Stimulated activated CD4-positive, alpha-beta T cell treated with anti-CD3 and anti-CD28 coated beads, TNF-alpha, amount 100 ng/mL, for 48 hours (primary cell): ENCODE measurements at regions not wholly inside any gene's neighbourhood (a gene's known extent, or its start where the extent isn't known, plus 50 kb on each side); places are given as distances from the start of the nearest gene placed in this dataset.

ENCODE experiments used
- DNase-seq, 3 donors: peaks; one replicate each; pipeline ENCODE4 v3.0.0-alpha.2; 2020; ENCODE audit warnings: low read depth in 3 of 3

DNA sequence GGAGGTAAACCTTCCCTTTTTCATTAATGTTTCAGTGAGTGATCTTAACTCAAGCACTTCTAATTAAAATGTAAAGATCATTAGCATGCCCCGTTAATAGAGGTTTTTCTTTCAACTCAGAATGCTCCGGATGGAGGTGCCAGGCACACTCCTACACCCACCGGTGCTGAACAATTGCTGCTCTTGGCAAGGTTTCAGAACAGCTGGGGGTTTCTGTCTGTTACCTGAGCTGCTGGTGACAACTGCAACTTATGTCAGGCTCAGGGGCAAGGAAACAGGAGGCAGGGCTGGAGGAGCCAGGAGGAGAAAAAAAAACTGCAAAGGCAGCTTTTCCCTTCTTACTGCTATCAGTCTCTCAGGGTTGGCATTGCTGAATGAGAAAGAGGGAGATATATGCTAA, 250.1 kb downstream of the DIPK2A start:
- no peak for DNase-seq

DNA sequence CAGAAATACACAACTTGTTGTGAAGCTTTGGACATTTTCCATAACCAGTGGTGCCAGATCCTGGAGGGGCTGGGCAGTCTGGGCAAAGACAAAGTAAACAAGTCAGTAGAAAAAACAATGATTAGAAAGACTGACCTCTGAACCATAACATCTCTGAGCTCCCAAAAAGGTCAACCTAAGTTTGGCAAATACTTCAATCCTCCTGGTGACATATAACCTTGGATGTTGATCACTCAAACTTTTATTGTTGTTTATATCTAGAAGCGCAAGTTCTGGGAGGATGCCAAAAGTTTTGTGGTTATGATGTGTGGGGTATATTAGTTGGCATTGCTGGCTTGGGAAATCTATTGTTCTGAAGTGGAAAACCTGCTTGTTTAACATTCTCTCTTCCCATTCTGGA, 257.7 kb downstream of the DIPK2A start:
- DNase-seq: no peak

DNA sequence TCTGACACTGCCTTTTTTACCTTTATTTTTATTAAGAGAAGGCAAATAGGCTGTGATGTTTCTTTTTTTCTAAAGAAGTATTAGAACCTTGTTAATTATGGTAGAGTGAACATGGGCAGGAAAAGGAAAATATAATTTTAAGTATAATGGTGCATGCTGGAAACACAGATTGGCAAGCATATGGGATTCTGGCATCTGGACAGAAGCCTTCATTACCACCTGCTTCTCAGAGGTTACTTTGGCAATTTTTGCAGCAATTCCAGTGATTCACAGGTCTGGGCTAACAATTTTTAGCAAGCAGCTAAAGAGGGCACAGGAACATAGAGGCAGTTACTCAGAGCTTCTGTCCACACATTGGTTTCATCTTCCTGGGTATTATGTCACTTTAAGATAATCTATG, 258.3 kb downstream of the DIPK2A start:
- DNase-seq: no peak

DNA sequence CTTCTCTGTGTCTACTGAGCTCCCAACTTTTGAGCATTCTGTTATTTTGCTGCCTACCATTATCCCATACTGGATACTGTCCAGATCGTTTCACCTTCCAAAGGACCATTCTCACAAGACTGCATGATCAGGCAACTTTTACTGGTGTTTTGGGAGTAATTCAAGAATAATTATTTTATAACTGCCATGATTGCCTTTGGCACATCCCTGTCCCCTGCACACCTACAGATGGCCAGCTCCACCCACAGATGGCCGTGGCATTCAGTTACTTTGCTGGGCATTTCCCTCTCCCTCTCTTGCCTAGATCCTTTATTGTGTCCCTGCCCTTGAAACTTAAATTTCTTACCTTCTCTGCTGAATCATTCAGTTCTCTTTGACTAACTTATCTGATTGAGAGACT, 263.9 kb downstream of the DIPK2A start:
- DNase-seq: no peak

DNA sequence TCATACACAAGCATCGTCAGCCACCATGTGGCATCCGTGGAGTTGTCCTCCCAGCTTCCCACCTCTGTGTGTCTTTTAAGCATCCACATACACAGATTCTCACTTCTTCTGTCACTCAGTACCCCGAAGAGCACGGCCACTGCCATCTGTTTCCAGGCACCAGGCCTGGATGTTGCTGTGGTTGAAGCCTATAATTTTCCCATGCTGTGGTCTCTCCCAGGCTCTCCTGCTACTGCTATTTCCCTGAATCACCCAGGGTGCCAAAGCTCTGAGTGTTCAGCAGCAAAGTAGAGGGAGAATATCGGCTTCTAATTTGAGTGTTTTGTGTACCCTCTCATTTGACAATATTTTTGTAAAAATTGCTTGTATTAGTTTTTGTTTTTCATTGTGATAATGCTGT, 265.7 kb downstream of the DIPK2A start:
- DNase-seq: no peak

DNA sequence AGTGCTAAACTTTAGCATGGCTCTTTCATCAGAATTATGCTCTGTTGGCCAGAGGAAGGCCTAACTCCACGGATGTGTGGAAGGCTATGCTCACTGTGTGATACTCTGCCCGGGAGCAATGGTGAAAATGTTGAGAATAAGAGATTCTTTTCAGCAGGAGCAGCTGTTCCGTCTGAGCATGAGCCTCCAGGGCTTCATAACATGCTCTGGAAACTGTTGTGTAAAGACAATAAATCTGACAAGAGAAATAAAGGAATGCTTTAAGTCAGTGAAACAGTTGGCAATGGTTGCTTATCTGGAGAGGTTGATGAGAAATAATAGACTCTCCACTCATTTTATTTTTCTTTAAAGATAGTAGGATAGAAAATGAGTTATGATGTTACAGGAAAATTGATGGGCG, 269.8 kb downstream of the DIPK2A start:
- DNase-seq: no peak

DNA sequence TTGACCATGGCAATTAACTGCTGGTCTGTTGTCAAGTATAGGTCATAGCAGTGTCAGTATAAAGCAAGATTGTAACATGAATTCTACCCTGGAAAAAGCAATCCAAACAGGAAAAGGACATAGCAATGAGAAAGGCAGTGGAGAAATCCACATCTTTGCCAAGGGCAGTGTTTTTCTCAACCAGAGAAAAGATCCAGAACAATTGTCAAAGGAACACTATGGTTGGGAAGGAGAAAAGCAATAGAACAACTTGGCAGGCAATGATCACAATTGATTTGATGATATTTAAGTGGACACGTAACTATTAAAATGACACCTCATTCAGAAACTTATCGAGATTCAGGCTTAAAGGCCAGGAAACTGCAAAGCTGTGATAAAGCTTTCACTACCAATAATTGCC, 271.1 kb downstream of the DIPK2A start:
- DNase-seq: no peak

DNA sequence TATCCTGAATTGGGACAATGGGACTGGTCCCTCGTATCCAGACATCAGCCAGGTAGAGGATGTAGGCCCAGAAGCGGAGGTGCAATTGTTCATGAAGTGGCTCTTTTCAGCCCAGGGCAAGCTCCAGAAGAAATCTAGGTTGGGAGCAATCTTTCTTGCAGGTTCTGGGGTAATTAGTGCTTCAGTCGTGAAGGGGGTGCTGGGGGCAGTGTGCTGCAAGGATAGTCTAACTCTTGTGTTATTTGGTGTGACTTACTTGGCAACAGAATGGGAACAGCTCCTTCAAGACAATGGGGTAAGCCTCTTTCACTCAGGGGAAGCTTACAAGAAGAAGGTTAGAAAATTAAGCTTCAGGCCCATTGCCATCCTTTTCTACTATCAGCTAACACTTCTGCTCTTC, 273.0 kb downstream of the DIPK2A start:
- DNase-seq: no peak

DNA sequence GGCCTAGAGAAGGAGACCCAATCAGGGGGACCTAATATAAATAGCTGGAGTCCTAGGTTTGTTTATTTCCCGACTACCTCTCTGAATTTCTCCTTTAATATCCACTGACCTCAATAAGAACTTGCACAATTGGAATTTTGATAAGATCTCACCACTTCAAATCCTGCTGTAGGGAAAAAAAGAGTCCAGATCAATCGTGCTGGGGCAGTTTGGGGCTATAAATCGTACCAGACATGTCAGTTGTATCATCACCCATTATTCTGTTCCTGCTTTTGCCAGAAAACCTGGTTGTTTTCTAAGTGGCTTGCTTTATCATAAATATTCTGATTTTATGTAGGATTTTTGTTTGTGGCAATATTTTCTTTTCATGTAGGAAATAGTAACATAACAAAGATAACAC, 281.3 kb downstream of the DIPK2A start:
- no peak for DNase-seq

DNA sequence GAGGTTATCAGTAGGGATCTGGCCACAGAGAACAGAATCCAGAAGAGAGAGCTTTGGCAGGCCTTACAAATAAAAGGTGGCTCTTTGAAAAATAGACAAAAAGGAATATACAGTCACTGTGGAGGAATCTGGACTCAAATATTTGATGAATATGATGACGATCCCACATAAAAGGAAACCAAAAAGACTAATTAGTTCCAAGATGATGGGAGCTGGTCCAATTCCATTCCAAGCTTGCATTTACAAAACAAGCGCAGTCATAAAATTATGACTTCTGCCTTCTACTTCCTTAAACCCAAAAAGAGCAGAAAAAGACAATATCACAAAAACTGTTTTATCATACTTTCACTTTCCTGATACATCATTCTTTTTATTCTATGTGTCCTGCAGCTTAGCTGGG, 285.8 kb downstream of the DIPK2A start:
- DNase-seq: no peak

DNA sequence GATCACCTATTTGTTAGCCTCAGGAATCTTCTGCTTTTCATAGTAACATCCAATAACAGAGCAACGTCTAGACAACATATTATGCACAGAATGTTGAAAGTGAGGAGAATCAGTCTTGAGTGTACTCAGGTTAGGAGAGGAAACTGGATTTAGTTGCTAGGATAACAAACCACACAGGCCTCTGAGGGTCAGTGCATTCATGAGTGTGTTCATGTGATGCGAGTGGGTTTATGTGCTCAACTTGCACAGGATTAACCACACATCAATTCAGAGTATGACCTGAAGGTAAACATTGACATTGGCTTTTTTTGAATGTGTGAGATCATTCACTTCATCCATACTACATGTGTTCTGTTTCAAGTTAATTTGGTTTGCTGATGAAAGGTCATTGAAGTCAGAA, 287.6 kb downstream of the DIPK2A start:
- DNase-seq: no peak

DNA sequence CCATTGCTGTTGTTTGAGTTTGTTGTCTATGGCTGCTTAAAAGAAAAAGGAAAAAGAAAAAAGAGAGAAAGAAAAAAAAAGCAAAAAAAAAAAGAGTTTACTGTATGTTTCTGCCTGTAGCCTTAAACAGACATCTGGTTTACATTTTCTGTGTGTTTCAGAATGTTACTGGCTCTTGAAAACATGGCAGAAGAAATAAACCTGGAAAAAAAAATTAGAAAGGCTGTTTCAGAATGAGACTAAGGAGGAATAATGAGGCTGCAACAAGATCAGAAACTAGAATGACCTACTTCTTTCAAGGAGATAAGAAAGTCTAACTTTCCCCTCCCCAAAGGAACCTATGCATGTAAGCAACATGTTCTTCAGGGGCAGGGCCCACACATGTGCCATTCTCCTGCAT, 292.1 kb downstream of the DIPK2A start:
- no peak for DNase-seq

DNA sequence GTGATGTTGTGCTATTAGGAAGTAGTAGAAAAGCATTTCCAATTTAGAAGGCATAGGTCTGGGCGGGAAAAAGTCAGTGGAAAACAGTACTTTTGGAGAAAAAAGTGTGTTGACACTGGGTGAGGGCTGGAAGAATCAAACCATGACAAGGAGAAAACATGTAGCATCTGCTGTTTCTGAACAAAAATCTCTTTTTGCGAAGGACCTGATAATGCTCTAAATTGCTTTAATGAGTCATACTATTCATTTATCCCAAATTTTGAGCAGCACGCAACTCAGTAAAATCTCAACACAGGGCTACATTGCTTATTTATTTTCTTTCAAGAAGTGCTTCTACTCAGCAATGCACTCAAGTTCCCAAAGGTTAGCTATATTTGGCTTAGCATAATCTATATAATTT, 292.7 kb downstream of the DIPK2A start:
- no peak for DNase-seq

DNA sequence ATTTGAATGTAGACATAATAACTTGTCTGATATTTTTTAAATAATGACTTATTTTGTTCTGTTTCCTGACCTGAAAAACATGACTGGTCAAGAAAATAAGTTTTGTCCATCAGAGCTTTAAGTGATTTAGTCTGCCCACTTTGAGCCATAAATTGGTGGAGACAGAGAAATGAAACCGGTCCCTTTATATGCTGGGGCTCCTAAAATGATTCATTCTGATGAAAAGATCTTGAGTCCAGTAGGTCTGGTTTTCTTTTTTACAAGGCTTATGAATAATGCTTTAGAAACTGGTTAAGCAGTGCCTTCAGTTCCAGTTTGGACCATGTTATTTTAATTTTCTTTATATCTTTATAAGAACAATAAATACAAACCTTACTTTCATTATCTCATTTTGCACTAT, 293.2 kb downstream of the DIPK2A start:
- no peak for DNase-seq

DNA sequence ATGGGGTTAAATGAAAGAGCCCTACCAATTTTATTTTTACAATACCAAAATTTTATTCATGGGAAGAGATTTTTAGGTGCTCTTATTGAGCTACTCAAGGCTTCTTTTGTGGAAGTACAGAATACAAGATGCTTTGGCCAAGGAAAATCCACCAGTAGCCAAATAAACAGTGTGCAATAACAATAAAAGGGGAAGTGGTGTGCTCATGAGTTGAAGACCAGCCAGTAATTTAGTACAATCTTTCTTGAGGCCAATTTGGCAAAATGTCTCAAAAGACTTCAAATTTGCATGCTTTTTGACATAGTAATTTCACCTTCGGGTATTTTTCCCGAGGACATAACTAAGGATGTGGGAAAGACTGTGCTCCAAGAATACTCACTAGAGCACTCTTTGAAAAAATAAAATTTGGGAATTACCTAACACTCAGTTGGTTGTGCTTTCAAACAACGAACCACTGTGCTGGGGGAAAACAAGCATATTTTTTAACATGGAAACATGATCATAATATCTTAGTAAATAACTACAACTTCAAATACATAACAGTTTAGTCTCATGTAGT, 294.0 kb downstream of the DIPK2A start:
- DNase-seq: no peak

DNA sequence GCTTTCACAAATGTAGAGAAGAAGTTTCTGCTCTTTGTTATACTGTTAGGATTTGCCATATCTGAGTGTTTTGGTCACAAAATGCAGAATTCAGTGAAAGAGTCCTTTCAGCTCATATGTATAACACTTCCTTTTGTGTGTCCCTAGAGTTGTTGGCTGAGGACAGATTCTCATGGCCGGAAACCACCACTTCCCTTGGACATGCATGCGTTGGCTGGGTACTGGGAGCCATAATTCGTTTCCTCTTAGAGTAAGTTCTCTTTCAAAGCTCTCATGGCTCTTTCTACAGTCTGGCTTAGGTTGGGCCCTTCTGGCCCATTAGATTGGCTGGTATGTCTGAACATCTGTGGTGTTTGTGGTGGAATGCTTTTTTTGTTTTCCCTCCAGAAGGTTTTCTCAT, 298.5 kb downstream of the DIPK2A start:
- DNase-seq: no peak

DNA sequence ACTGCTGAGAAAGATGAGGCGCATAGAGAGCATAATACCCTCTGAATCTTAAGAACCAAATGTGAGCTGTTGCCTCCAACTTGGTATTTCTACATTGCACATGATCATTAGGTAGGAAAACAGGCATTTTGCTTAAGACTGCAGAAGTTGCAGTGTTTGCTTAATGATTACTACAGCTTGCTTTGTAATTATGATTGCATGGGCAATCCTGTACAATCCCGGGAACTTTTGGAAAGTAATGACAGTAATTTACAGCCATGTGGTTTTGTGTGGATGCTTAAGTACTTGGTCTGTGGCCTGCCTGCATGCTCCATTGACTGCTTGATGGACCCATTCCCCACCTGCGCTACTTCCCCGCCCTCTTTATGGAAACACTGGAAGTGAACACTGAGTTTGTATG, 301.1 kb downstream of the DIPK2A start:
- no peak for DNase-seq

DNA sequence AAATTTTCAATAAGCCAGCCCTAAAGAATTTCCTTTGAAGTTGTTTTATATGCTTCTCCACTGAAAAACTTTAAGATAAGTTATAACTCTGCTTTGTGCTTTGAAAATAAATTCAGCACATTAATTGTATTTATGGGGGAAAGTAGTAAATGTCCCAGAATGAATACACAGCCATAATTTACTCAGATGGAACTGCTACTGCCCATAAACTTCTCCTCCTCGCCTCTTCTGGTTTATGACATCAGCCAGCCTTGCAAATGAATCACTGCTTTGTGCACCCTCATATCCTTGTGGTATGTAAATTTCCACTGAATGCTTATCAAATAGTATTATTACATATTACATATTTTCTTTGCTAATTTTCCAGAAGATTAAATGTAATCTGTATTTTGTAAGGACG, 302.0 kb downstream of the DIPK2A start:
- DNase-seq: no peak

DNA sequence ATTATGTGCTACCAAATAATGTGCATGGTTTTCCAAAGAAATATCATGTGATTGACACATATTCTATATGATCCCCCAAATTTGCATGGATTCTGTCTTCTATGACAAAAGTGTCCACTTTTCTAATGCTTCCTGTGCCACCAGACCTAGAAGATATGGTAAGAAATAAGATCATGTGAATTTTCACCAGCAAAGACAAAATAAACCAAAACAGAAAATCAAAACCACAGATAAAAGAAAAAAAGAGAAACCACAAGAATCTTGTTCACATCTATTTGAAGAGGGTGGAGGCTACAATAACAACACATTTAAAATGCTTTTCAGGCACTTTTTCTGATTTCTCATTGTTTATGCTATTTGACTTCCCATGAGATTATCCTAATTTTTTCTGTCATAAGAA, 303.4 kb downstream of the DIPK2A start:
- DNase-seq: no peak

DNA sequence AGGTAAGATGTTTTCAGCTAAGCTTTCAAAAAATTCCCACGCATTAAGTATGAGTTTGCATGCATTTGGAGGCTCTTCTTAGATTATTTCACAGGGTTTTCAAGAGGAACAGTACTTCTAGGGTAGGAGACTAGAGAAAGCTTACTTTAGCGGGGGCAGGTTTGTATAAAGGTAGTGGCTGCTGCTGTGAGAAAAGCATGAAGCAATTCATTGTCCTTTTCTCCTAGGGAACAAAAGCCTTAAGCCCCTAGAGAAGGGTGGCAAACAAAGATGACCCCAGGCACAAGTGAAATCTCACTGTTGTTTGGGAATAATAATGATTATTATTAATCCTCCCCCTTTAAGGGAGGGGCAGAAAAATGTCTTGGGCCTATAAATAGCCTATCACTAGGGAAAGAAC, 310.7 kb downstream of the DIPK2A start:
- DNase-seq: no peak

DNA sequence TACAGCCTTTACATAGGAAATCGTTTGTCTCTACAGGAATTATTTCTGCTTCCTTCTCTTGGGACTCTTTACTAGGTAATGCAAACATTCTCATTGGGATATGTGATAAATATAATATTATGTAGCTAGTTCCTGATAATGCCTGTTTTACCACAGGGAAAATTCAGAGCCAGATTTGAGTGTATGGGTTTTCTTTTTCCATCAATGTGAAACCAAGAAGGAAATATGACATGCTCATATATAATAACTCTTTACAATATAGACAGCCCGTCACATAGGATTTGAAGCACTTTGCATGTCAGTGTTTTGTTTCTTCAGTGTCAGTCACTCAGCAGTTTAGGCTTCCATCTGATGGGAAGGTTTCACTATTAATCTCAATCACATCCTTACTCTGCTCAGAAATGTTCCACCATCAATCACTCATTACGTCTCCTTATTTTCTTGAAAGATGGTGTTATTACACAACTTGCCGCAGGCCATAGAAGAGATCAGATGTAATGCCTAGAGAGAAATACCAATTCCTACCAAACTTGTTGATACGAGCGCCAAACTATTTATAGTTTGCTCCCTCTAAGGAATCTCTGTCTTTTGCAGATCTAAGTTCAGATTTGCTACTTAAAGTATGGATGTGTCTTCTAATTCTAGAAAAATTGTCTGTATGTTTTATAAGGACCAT, 314.8 kb downstream of the DIPK2A start:
- no peak for DNase-seq

DNA sequence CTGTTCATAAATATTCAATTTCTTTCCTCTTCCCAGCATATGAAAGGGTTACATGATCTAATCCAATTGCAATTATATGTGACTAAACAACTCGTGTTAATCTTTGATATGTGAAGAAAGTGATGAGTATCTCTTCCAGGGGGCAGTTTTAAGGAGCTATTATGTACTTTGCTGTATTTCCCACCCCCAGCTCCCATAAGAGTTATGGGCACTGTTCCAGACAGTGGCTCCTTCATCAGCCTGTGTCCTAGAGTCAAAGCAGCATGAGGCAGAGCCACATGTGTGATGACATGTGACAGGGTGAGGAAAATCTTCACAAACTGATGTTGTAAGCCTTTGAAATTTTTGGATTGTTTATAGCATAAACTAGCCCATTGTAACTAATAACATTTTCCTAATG, 315.4 kb downstream of the DIPK2A start:
- no peak for DNase-seq

DNA sequence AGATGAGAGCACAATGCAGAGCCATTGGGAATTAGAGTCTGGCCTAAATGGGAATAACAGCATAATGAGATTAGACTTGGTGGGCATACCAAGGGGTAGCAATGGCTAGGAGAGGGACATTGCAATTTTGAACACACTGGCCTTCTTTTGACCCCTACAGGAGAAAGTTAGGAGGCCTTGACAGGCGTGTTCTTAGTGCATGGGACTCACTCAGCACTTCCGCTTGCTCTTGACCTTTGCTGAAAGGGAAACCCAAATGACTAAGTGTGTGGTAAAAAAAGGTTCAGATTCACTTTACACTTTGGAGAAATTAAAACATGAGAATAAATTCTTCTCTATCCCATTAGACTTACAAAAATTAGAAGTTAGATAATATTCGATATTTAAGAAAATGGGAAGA, 317.4 kb downstream of the DIPK2A start:
- no peak for DNase-seq
